GM18951 (cell line): ENCODE measurements at regions not wholly inside any gene's neighbourhood (a gene's known extent, or its start where the extent isn't known, plus 50 kb on each side); places are given as distances from the start of the nearest gene placed in this dataset.

ENCODE experiments used
- POLR2A ChIP-seq: IDR thresholded peaks from 4 replicates; pipeline ENCODE4 v1.6.1; 2011; ENCODE audit warnings: mild to moderate bottlenecking; ENCODE audit not compliant: insufficient read length, insufficient read depth; ENCODE audit errors: extremely low read depth
- in situ Hi-C: fragments of 300-500 bp; cut with MboI; formaldehyde crosslinking; loops from one replicate; pipeline ENCODE4 v1.12.0; 2022; ENCODE audit warnings: low sequenced_read_pairs, mixed read lengths, inconsistent platforms; ENCODE audit not compliant: unreplicated experiment

GRCh38 chr2:234293973-234294372 is 202.9 kb downstream of the ARL4C start:
- in situ Hi-C loops = no loop called here
- TF ChIP-seq POLR2A = no peak

- TF ChIP-seq POLR2A = no peak
- in situ Hi-C loops = no loop called here
Observed at GRCh38 chr2:234292962-234293243, 204.0 kb downstream of the ARL4C start.

GRCh38 chr2:234292205-234292961 is 204.5 kb downstream of the ARL4C start:
- in situ Hi-C loops = no loop called here
- no peak for TF ChIP-seq POLR2A

GRCh38 chr2:234291765-234292204 is 205.1 kb downstream of the ARL4C start:
- in situ Hi-C loops = no loop called here
- no peak for TF ChIP-seq POLR2A

GRCh38 chr2:234290671-234291070 is 206.2 kb downstream of the ARL4C start:
- TF ChIP-seq POLR2A = no peak
- in situ Hi-C loops = no loop called here

- no peak for TF ChIP-seq POLR2A
- in situ Hi-C loops = loop anchor here (10.0 kb wide), 1 partner anchor 205 kb away; the partner anchor contains the start of gene ARL4C
Observed at GRCh38 chr2:234289834-234290590, 206.9 kb downstream of the ARL4C start.

- no peak for TF ChIP-seq POLR2A
Observed at GRCh38 chr2:234288974-234289455, 207.9 kb downstream of the ARL4C start.

GRCh38 chr2:234287650-234288049 is 209.2 kb downstream of the ARL4C start:
- TF ChIP-seq POLR2A = no peak
- in situ Hi-C loops = loop anchor here (10.0 kb wide), 1 partner anchor 207 kb away; the partner anchor contains the start of gene ARL4C

More at GRCh38 chr2:234288974-234289455, 207.9 kb downstream of the ARL4C start:
- in situ Hi-C loops = loop anchor here (10.0 kb wide), 1 partner anchor 206 kb away; the partner anchor contains the start of gene ARL4C

- in situ Hi-C loops = loop anchor here (10.0 kb wide), 1 partner anchor 208 kb away; the partner anchor contains the start of gene ARL4C
- TF ChIP-seq POLR2A = no peak
Observed at GRCh38 chr2:234286956-234287355, 209.9 kb downstream of the ARL4C start.

GRCh38 chr2:234286118-234286598 is 210.7 kb downstream of the ARL4C start:
- TF ChIP-seq POLR2A = no peak
- in situ Hi-C loops = loop anchor here (10.0 kb wide), 1 partner anchor 209 kb away; the partner anchor contains the start of gene ARL4C

- no peak for TF ChIP-seq POLR2A
- in situ Hi-C loops = loop anchor here (10.0 kb wide), 1 partner anchor 209 kb away; the partner anchor contains the start of gene ARL4C
Observed at GRCh38 chr2:234285541-234285940, 211.3 kb downstream of the ARL4C start.

- TF ChIP-seq POLR2A = no peak
- in situ Hi-C loops = loop anchor here (10.0 kb wide), 1 partner anchor 215 kb away; the partner anchor contains the start of gene ARL4C
Observed at GRCh38 chr2:234279637-234280036, 217.2 kb downstream of the ARL4C start.
